BE2C (cell line): ENCODE measurements at regions not wholly inside any gene's neighbourhood (a gene's known extent, or its start where the extent isn't known, plus 50 kb on each side); places are given as distances from the start of the nearest gene placed in this dataset.

Experiments used
- DNase-seq: peaks from one replicate; pipeline ENCODE4 v3.0.0-alpha.2; 2020
- H3K27me3 ChIP-seq: fragments of 250-450 bp; sonication (Bioruptor Pico); 2 replicates; pipeline ENCODE4 v1.5.1; 2020; ENCODE audit warnings: mild to moderate bottlenecking
- H3K36me3 ChIP-seq: fragments of 250-450 bp; sonication (Bioruptor Pico); 2 replicates; pipeline ENCODE4 v1.5.1; 2020; ENCODE audit warnings: mild to moderate bottlenecking
- H3K4me1 ChIP-seq: fragments of 250-450 bp; sonication (Bioruptor Pico); 2 replicates; pipeline ENCODE4 v1.5.1; 2020
- H3K4me3 ChIP-seq: 2 replicates; pipeline ENCODE4 v1.5.1; 2011; ENCODE audit warnings: low read depth, low read length
- H3K9me3 ChIP-seq: fragments of 250-450 bp; sonication (Bioruptor Pico); 2 replicates; pipeline ENCODE4 v1.5.1; 2020
- CTCF ChIP-seq: IDR thresholded peaks from 2 replicates; pipeline ENCODE4 v1.5.1; 2012; ENCODE audit warnings: mild to moderate bottlenecking, low read depth, low read length

- Histone ChIP-seq H3K27me3 (no peaks in the 10 kb centered on the region), H3K9me3 (no peaks in the 10 kb centered on the region), H3K4me3 (no peak overlapping the region), H3K36me3 (no peaks in the 10 kb centered on the region), H3K4me1 (peaks cover 22% of the 10 kb centered on the region)
- DNase-seq, result no peak
- no peak for TF ChIP-seq CTCF
Measured at GRCh38 chr4:159541143-159541542, 438.3 kb downstream of the RAPGEF2 start.

DNA sequence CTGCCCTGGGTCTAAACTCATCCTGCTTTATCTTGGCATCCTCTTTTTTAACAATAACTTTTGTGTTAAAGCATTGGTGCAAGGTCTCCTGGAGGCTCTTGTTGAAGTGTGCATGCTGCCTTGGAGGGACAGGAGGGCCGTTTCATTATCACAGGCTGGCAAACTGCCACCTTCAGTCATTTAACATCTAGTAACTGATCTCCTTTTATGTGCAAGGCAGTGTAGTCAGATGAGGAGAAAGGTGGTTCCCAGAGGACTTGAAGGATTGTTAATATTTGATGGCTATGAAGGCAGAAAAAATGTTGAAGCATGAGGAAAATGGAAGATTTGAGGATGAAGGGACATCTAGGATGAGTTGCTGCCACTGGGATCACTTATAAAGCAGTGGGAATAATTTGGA is 439.4 kb downstream of the RAPGEF2 start:
- H3K36me3 ChIP-seq, result no peaks in the 10 kb centered on the region
- H3K4me1 ChIP-seq, result peaks cover 31% of the 10 kb centered on the region
- no peaks in the 10 kb centered on the region for H3K27me3 ChIP-seq
- DNase-seq, result no peak
- TF ChIP-seq CTCF, result no peak
- no peak overlapping the region for H3K4me3 ChIP-seq
- H3K9me3 ChIP-seq, result no peaks in the 10 kb centered on the region

GRCh38 chr4:159543831-159544230 is 441.0 kb downstream of the RAPGEF2 start:
- Histone ChIP-seq H3K27me3 (no peaks in the 10 kb centered on the region), H3K4me3 (no peak overlapping the region), H3K4me1 (peaks cover 42% of the 10 kb centered on the region), H3K9me3 (no peaks in the 10 kb centered on the region), H3K36me3 (no peaks in the 10 kb centered on the region)
- TF ChIP-seq CTCF, result no peak
- DNase-seq, result no peak

DNA sequence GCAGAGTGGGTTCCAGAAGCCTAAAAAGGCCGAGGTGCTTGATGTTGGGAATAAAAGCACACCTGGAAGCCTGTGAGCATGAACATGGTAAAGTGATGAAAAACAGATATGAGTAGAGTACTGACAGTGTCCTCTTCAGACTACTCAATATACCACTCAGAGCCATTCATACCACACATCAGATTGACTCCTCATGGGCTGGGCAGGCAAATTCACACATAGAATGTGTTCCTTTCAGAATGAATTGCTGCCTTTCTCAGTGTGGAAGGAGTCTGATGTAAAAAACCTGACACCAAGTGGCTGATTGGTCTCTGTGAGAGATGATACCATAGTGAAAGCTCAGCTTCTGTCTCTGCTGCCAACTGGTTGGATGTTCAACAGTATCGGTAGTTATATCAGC is 442.7 kb downstream of the RAPGEF2 start:
- Histone ChIP-seq H3K4me3 (no peak overlapping the region), H3K36me3 (no peaks in the 10 kb centered on the region), H3K9me3 (no peaks in the 10 kb centered on the region), H3K4me1 (peaks cover 32% of the 10 kb centered on the region), H3K27me3 (no peaks in the 10 kb centered on the region)
- DNase-seq, result no peak
- TF ChIP-seq CTCF, result no peak

DNA sequence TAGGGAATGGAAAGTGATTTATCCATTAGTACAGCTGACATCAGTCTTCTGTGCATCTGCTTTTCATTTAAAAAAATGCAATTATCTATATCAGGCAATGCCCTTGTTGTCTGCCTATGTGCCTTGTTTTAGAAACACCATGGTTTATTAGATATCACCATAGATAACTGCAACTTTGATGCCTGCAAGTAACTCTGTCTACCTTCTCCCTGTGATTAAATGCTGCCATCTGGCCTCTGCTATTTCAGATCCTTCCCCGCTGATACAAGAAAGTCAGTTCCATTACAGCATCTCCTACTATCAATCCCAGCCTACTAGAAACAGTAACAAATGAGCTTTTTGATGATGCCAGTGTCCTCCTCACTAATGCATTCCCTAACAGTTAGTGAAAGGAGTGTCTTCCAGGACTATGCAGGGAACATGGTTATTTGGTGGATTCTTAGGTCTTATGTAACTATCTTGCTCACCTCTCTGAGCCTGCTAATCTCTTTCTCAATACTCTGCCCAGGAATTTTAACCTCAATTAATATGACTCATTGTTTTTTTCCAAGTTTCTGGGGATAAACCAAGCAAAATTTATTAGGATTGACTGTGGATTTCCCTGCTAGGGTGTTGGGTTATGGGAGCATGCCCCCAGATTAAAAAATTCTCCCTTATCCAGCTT is 444.9 kb downstream of the RAPGEF2 start:
- DNase-seq, result peak; percentile 46
- no peak for TF ChIP-seq CTCF
- no peaks in the 10 kb centered on the region for H3K27me3 ChIP-seq

GRCh38 chr4:159549098-159549518 is 446.2 kb downstream of the RAPGEF2 start:
- no peak for DNase-seq
- Histone ChIP-seq H3K4me3 (no peak overlapping the region), H3K4me1 (peaks cover 29% of the 10 kb centered on the region), H3K27me3 (no peaks in the 10 kb centered on the region), H3K36me3 (no peaks in the 10 kb centered on the region), H3K9me3 (no peaks in the 10 kb centered on the region)
- TF ChIP-seq CTCF, result no peak

More for the DNA sequence above, 444.9 kb downstream of the RAPGEF2 start:
- Histone ChIP-seq H3K9me3 (no peaks in the 10 kb centered on the region), H3K4me1 (peaks cover 29% of the 10 kb centered on the region), H3K36me3 (no peaks in the 10 kb centered on the region), H3K4me3 (no peak overlapping the region)
